ENCODE measurements at regions not wholly inside any gene's neighbourhood (a gene's known extent, or its start where the extent isn't known, plus 50 kb on each side); places are given as distances from the start of the nearest gene placed in this dataset.

GRCh38 chr11:71305451-71306125, 53.2 kb upstream of the SHANK2 start:
- H3K9me3 ChIP-seq (replicated peaks; ENCODE audit: control insufficient read depth, insufficient read depth, low read depth, low read length), result no peaks in the 10 kb centered on the region
- no peaks in the 10 kb centered on the region for H3K79me2 ChIP-seq (ENCODE audit: control insufficient read depth, insufficient read depth, low read length)
- H3K4me3 ChIP-seq, result no peak overlapping the region
- BruUV-seq (replicated peaks), result no TSS peak
- intact Hi-C loops (cut with micrococcal nuclease), result no loop called here
- H2AFZ ChIP-seq (ENCODE audit: low read depth, low read length), result no peak overlapping the region
- H3K9me1 ChIP-seq (ENCODE audit: control insufficient read depth, insufficient read depth, low read length), result no peaks in the 10 kb centered on the region
- ChIA-PET CTCF (ENCODE audit: low intra/inter-chr PET ratio) (no interaction called here), POLR2A (no interaction called here)
- FAIRE-seq, result no peak
- no peak overlapping the region for H3K27ac ChIP-seq (ENCODE audit: extremely low read depth, low read depth, low read length)
- 0% methylated on average over 16 of the region's 18 CpGs for WGBS (ENCODE audit: insufficient coverage, low coverage, missing lambda C conversion rate)
- H3K36me3 ChIP-seq (ENCODE audit: control insufficient read depth, insufficient read depth, low read length), result no peaks in the 10 kb centered on the region
- H3K4me1 ChIP-seq (replicated peaks in 1 of 2; ENCODE audit: control insufficient read depth in 2 of 2, insufficient read depth in 2 of 2, low read length in 2 of 2), result no peaks in the 10 kb centered on the region
- no peak overlapping the region for H3K9ac ChIP-seq (ENCODE audit: insufficient read depth in 1 of 2, low read depth in 2 of 2, low read length in 2 of 2)
- ATAC-seq, result no peak
- peaks cover 3 to 24% of the 10 kb centered on the region in 2 experiments; a peak in 3 of 5 replicates for H3K27me3 ChIP-seq (ENCODE audit: control insufficient read depth in 2 of 2, insufficient read depth in 2 of 2, low read length in 2 of 2)
- 0 out of 2 replicates have a peak, but pooled peaks cover 5% of the 10 kb centered on the region for H4K20me1 ChIP-seq (replicated peaks; ENCODE audit: control insufficient read depth, insufficient read depth, low read length)
- in situ Hi-C loops (cut with MboI), result no loop called here
- H3K4me2 ChIP-seq (ENCODE audit: insufficient read depth, low read length), result no peak overlapping the region
- DNase-seq (ENCODE audit: extremely low read depth in 1 of 4, low spot score in 3 of 4), result no peak
- TF ChIP-seq FOXJ3 (CRISPR knock-in tag; IDR thresholded peaks at IDR 0.05) (no peak), E2F5 (CRISPR knock-in tag; IDR thresholded peaks at IDR 0.05) (no peak), TRIM28 (IDR thresholded peaks at IDR 0.05) (no peak), BRCA1 (IDR thresholded peaks at IDR 0.05) (no peak), BRCA1 (CRISPR knock-in tag; IDR thresholded peaks at IDR 0.05) (no peak), POLR3G (IDR thresholded peaks at IDR 0.05; ENCODE audit: extremely low read depth, insufficient read length, insufficient replicate concordance) (no peak), NEUROD1 (IDR thresholded peaks at IDR 0.05; ENCODE audit: borderline replicate concordance, low read depth, low read length, partially characterized antibody) (no peak), XRCC5 (IDR thresholded peaks at IDR 0.05; ENCODE audit: low read depth, low read length) (no peak), MCM3 (IDR thresholded peaks at IDR 0.05) (no peak), MCM2 (IDR thresholded peaks at IDR 0.05; ENCODE audit: low read depth) (no peak), ZNF583 (CRISPR knock-in tag; IDR thresholded peaks at IDR 0.05) (no peak), ZNF3 (CRISPR knock-in tag; IDR thresholded peaks at IDR 0.05) (no peak), RREB1 (CRISPR knock-in tag; IDR thresholded peaks at IDR 0.05) (no peak), ARID3A (IDR thresholded peaks at IDR 0.05; ENCODE audit: borderline replicate concordance, low read depth, low read length) (no peak)
